ENCODE measurements at regions not wholly inside any gene's neighbourhood (a gene's known extent, or its start where the extent isn't known, plus 50 kb on each side); places are given as distances from the start of the nearest gene placed in this dataset.

- no peak overlapping the region for H2BK15ac ChIP-seq (ENCODE audit: low read depth, low read length)
- POLR2A ChIA-PET (ENCODE audit: unreplicated experiment) = no interaction called here
- no peak overlapping the region for H3K9ac ChIP-seq (ENCODE audit: low read depth, low read length)
- H3K36me3 ChIP-seq (ENCODE audit: control insufficient read depth, insufficient read depth, low read length) = no peaks in the 10 kb centered on the region
- peaks cover 6% of the 10 kb centered on the region for H3K9me3 ChIP-seq (ENCODE audit: control insufficient read depth, insufficient read depth, low read length)
- no peak overlapping the region for H4K91ac ChIP-seq (ENCODE audit: insufficient read depth, low read depth, low read length)
- H2BK5ac ChIP-seq (ENCODE audit: low read depth, low read length, poor library complexity, severe bottlenecking) = no peak overlapping the region
- dilution Hi-C loops (cut with HindIII; ENCODE audit: low sequenced_read_pairs, unreplicated experiment) = no loop called here
- no peaks in the 10 kb centered on the region for H3K79me1 ChIP-seq (ENCODE audit: low read depth in 1 of 2, low read length in 2 of 2)
- H3K23ac ChIP-seq (ENCODE audit: low read depth, low read length) = no peak overlapping the region
- no peaks in the 10 kb centered on the region for H4K20me1 ChIP-seq (ENCODE audit: insufficient read depth, low read length)
- WGBS, 2 experiments (ENCODE audit: extremely low coverage in 2 of 2, insufficient read length in 1 of 2) = no CpG with 5 or more reads among the region's 4 CpGs
- no peak for DNase-seq
- no peak overlapping the region for H3K4me3 ChIP-seq (ENCODE audit: insufficient read depth, low read depth, low read length)
- no peak overlapping the region for H3K56ac ChIP-seq (ENCODE audit: extremely low read depth, insufficient read depth, low read length)
- H4K5ac ChIP-seq (ENCODE audit: low read depth, low read length) = no peak overlapping the region
- no peak overlapping the region for H3K4ac ChIP-seq (ENCODE audit: low read depth, low read length)
- H3K9me1 ChIP-seq (ENCODE audit: insufficient read depth, low read length) = no peaks in the 10 kb centered on the region
- CTCF ChIA-PET = no interaction called here
- in situ Hi-C loops (cut with MboI; ENCODE audit: low sequenced_read_pairs) = no loop called here
- ATAC-seq (ENCODE audit: low read depth) = no peak
- no peaks in the 10 kb centered on the region for H3K27me3 ChIP-seq (ENCODE audit: control insufficient read depth, insufficient read depth, low read length)
- no peak overlapping the region for H2BK20ac ChIP-seq (ENCODE audit: low read depth, low read length)
- TF ChIP-seq CEBPB (IDR thresholded peaks at IDR 0.05; ENCODE audit: low read depth, low read length) = no peak
- no peak for TF ChIP-seq POLR2A (IDR thresholded peaks at IDR 0.05; ENCODE audit: low read depth, low read length)
- TF ChIP-seq, protein P1, sequence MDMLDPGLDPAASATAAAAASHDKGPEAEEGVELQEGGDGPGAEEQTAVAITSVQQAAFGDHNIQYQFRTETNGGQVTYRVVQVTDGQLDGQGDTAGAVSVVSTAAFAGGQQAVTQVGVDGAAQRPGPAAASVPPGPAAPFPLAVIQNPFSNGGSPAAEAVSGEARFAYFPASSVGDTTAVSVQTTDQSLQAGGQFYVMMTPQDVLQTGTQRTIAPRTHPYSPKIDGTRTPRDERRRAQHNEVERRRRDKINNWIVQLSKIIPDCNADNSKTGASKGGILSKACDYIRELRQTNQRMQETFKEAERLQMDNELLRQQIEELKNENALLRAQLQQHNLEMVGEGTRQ (IDR thresholded peaks at IDR 0.05; ENCODE audit: low read depth, low read length) = no peak
- TF ChIP-seq SMC3 (IDR thresholded peaks at IDR 0.05; ENCODE audit: low read depth, low read length) = no peak
- TF ChIP-seq BHLHE40 (IDR thresholded peaks at IDR 0.05; ENCODE audit: low read depth, low read length) = no peak
- no peak for TF ChIP-seq RFX5 (IDR thresholded peaks at IDR 0.05; ENCODE audit: low read depth, low read length)
- no peak for TF ChIP-seq MAFK (IDR thresholded peaks at IDR 0.05; ENCODE audit: low read depth, low read length)
- TF ChIP-seq FOS (IDR thresholded peaks at IDR 0.05; ENCODE audit: low read depth, low read length) = no peak
- no TSS peak for BruUV-seq (replicated peaks)
- H2AK9ac ChIP-seq (replicated peaks; ENCODE audit: low read depth, low read length, poor library complexity) = no peak overlapping the region
- H3K4me2 ChIP-seq (ENCODE audit: low read depth, low read length) = no peak overlapping the region
- intact Hi-C loops (cut with micrococcal nuclease) = no loop called here
- no peak overlapping the region for H3K18ac ChIP-seq (ENCODE audit: low read depth, low read length)
- no peaks in the 10 kb centered on the region for H3K4me1 ChIP-seq (ENCODE audit: control insufficient read depth, insufficient read depth, low read length)
- no peak overlapping the region for H3K27ac ChIP-seq (ENCODE audit: insufficient read depth, low read length)
- no peak overlapping the region for H2AK5ac ChIP-seq (ENCODE audit: low read depth, low read length)
- no peak overlapping the region for H4K8ac ChIP-seq (ENCODE audit: low read depth in 2 of 2, low read length in 2 of 2)
- no peak overlapping the region for H2BK120ac ChIP-seq (ENCODE audit: low read depth, low read length)
- H2AFZ ChIP-seq (replicated peaks; ENCODE audit: low read length, poor library complexity) = no peak overlapping the region
- H3K14ac ChIP-seq (replicated peaks; ENCODE audit: low read depth, low read length) = no peak overlapping the region
These were observed 70.8 kb upstream of the TUBA3C start for GRCh38 chr13:19252381-19252780.

Data from IMR-90 (cell line).